Esophagus (tissue), 2 donors: ENCODE measurements at regions not wholly inside any gene's neighbourhood (a gene's known extent, or its start where the extent isn't known, plus 50 kb on each side); places are given as distances from the start of the nearest gene placed in this dataset.

Experiments
- H3K27ac ChIP-seq, 2 donors: one replicate each; pipeline ENCODE4 v1.5.1; 2013; ENCODE audit warnings: low read depth in 2 of 2, mild to moderate bottlenecking in 2 of 2, inconsistent platforms in 1 of 2, low read length in 1 of 2, moderate library complexity in 1 of 2
- H3K27me3 ChIP-seq, 2 donors: one replicate each; pipeline ENCODE4 v1.6.1; 2013; ENCODE audit warnings: low read length in 2 of 2, control low read depth in 1 of 2, mild to moderate bottlenecking in 1 of 2; ENCODE audit not compliant: insufficient read depth in 2 of 2, control insufficient read depth in 1 of 2
- H3K36me3 ChIP-seq, 2 donors: one replicate each; pipeline ENCODE4 v1.6.1; 2013; ENCODE audit warnings: low read length in 1 of 2; ENCODE audit not compliant: control insufficient read depth in 2 of 2, insufficient read depth in 2 of 2
- H3K4me1 ChIP-seq, 2 donors: one replicate each; pipeline ENCODE4 v1.6.1; 2013; ENCODE audit warnings: low read length in 1 of 2; ENCODE audit not compliant: control insufficient read depth in 2 of 2, insufficient read depth in 2 of 2
- H3K4me3 ChIP-seq, 2 donors: one replicate each; pipeline ENCODE4 v1.5.1; 2013; ENCODE audit warnings: low read length in 2 of 2, mild to moderate bottlenecking in 2 of 2, low read depth in 1 of 2, moderate library complexity in 1 of 2
- H3K9me3 ChIP-seq, 2 donors: one replicate each; pipeline ENCODE4 v1.6.1; 2013; ENCODE audit warnings: mild to moderate bottlenecking in 2 of 2, low read depth in 1 of 2, low read length in 1 of 2, moderate library complexity in 1 of 2; ENCODE audit not compliant: control insufficient read depth in 2 of 2, insufficient read depth in 1 of 2
- WGBS, 2 donors: extraction: QIAGEN DNeasy Blood & Tissue Kit; methylation state at CpG; one replicate each; pipeline ENCODE4 v1.1.7; 2013; 5-methylcytosine and 5-hydroxymethylcytosine counted together
- donor health status: healthy with polysubstance abuse.
- donor health status: Bipolar disorder and iron deficiency.

GRCh38 chr9:73869264-73869663 is 627.9 kb upstream of the RORB start:
- H3K27ac ChIP-seq, result no peak overlapping the region
- H3K4me3 ChIP-seq, result no peak overlapping the region
- 22 to 23% methylated on average over 3 of the region's 3 CpGs for WGBS, 2 donors
- no peaks in the 10 kb centered on the region for H3K9me3 ChIP-seq
- H3K4me1 ChIP-seq, result no peaks in the 10 kb centered on the region
- H3K27me3 ChIP-seq, result no peaks in the 10 kb centered on the region
- H3K36me3 ChIP-seq, result no peaks in the 10 kb centered on the region

- Histone ChIP-seq H3K9me3 (no peaks in the 10 kb centered on the region), H3K27me3 (no peaks in the 10 kb centered on the region), H3K4me1 (no peaks in the 10 kb centered on the region), H3K27ac (no peak overlapping the region), H3K36me3 (no peaks in the 10 kb centered on the region), H3K4me3 (no peak overlapping the region)
- WGBS, 2 donors, result 73 to 82% methylated on average over 4 of the region's 4 CpGs
Observed at GRCh38 chr9:73871636-73872035, 625.5 kb upstream of the RORB start.

GRCh38 chr9:73872701-73873100 is 624.4 kb upstream of the RORB start:
- Histone ChIP-seq H3K9me3 (no peaks in the 10 kb centered on the region), H3K27me3 (no peaks in the 10 kb centered on the region), H3K27ac (no peak overlapping the region), H3K4me3 (no peak overlapping the region), H3K36me3 (no peaks in the 10 kb centered on the region), H3K4me1 (no peaks in the 10 kb centered on the region)
- WGBS, 2 donors, result 82 to 88% methylated on average over 6 of the region's 6 CpGs

- Histone ChIP-seq H3K9me3 (no peaks in the 10 kb centered on the region), H3K27ac (no peak overlapping the region), H3K36me3 (no peaks in the 10 kb centered on the region), H3K27me3 (no peaks in the 10 kb centered on the region), H3K4me3 (no peak overlapping the region), H3K4me1 (no peaks in the 10 kb centered on the region)
- 42 to 57% methylated on average over 3 of the region's 3 CpGs for WGBS, 2 donors
Observed at GRCh38 chr9:73880101-73880500, 617.0 kb upstream of the RORB start.

- H3K4me3 ChIP-seq, result no peak overlapping the region
- H3K36me3 ChIP-seq, result no peaks in the 10 kb centered on the region
- no peaks in the 10 kb centered on the region for H3K9me3 ChIP-seq
- WGBS, 2 donors, result 83 to 86% methylated on average over 2 of the region's 2 CpGs
- no peaks in the 10 kb centered on the region for H3K27me3 ChIP-seq
- H3K27ac ChIP-seq, result no peak overlapping the region
- no peaks in the 10 kb centered on the region for H3K4me1 ChIP-seq
Observed at GRCh38 chr9:73889023-73889422, 608.1 kb upstream of the RORB start.

- Histone ChIP-seq H3K4me3 (no peak overlapping the region), H3K9me3 (no peaks in the 10 kb centered on the region), H3K27ac (no peak overlapping the region), H3K27me3 (no peaks in the 10 kb centered on the region), H3K4me1 (no peaks in the 10 kb centered on the region), H3K36me3 (no peaks in the 10 kb centered on the region)
Observed at GRCh38 chr9:73890685-73891277, 606.4 kb upstream of the RORB start.

GRCh38 chr9:73892335-73892734 is 604.8 kb upstream of the RORB start:
- WGBS, 2 donors, result 61 to 69% methylated on average over 3 of the region's 3 CpGs
- H3K27ac ChIP-seq, result no peak overlapping the region
- H3K4me1 ChIP-seq, result no peaks in the 10 kb centered on the region
- no peaks in the 10 kb centered on the region for H3K36me3 ChIP-seq
- no peaks in the 10 kb centered on the region for H3K9me3 ChIP-seq
- no peak overlapping the region for H3K4me3 ChIP-seq
- no peaks in the 10 kb centered on the region for H3K27me3 ChIP-seq

GRCh38 chr9:73893230-73893629 is 603.9 kb upstream of the RORB start:
- H3K4me1 ChIP-seq, result no peaks in the 10 kb centered on the region
- no peak overlapping the region for H3K4me3 ChIP-seq
- no peak overlapping the region for H3K27ac ChIP-seq
- no peaks in the 10 kb centered on the region for H3K27me3 ChIP-seq
- H3K9me3 ChIP-seq, result no peaks in the 10 kb centered on the region
- no peaks in the 10 kb centered on the region for H3K36me3 ChIP-seq

- no peaks in the 10 kb centered on the region for H3K9me3 ChIP-seq
- H3K27ac ChIP-seq, result no peak overlapping the region
- no peaks in the 10 kb centered on the region for H3K4me1 ChIP-seq
- no peak overlapping the region for H3K4me3 ChIP-seq
- no peaks in the 10 kb centered on the region for H3K36me3 ChIP-seq
- 75 to 77% methylated on average over 2 of the region's 2 CpGs for WGBS, 2 donors
- no peaks in the 10 kb centered on the region for H3K27me3 ChIP-seq
Observed at GRCh38 chr9:73896061-73896460, 601.1 kb upstream of the RORB start.

GRCh38 chr9:73906671-73907070 is 590.5 kb upstream of the RORB start:
- Histone ChIP-seq H3K4me1 (no peaks in the 10 kb centered on the region), H3K4me3 (no peak overlapping the region), H3K27ac (no peak overlapping the region), H3K9me3 (no peaks in the 10 kb centered on the region), H3K36me3 (no peaks in the 10 kb centered on the region), H3K27me3 (no peaks in the 10 kb centered on the region)
- 63 to 69% methylated on average over 1 of the region's 1 CpG for WGBS, 2 donors
